ENCODE measurements at regions not wholly inside any gene's neighbourhood (a gene's known extent, or its start where the extent isn't known, plus 50 kb on each side); places are given as distances from the start of the nearest gene placed in this dataset.

DNA sequence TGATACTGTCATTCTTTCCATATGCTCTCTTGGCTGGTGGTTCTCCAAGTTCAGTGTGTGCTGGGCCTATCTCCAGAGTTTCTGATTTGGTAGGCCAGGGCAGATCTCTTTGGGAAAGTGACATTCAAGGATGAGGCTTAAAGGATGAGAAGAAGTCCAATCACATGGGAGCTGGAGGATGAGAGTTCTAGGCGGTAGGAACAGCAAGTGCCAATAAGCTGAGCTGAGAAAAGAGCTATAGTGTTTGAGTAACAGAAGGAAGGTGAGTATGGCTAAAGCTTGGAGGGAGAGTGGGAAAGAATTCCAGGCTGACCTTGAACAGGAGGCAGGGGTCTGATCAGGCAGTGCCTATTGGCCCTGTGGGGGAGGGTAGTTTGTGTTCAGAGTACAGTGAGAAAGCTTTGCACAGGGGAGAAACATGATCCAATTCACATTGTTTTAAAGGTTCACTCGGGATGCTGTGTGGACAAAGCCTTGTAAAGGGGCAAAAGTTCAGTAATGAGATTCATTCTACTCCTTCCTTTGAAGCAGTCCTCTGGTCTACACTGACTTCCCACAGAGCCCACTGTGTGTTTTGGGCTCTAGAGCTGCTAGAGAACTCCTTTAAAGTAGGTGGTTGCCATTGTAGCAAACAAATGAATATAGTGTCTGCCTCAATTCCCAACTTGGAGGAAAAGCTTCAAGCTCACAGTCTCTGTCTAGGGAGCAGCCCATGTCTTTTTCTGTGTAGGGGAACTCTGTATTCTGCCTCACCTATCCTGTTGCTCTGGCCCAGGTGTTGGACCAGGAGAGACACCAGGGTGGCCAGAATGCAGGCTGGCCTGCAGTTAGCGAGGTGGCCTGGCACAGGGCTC lies 81.8 kb downstream of the FASTKD2 start:
- H4K20me1 ChIP-seq (ENCODE audit: control insufficient read depth, insufficient read depth) = no peaks in the 10 kb centered on the region
- H3K4me1 ChIP-seq (ENCODE audit: control insufficient read depth, insufficient read depth, low read length) = no peaks in the 10 kb centered on the region
- no peaks in the 10 kb centered on the region for H3K36me3 ChIP-seq (ENCODE audit: control insufficient read depth in 2 of 2, insufficient read depth in 2 of 2, low read length in 1 of 2)
- TF ChIP-seq KAT2A (conservative IDR thresholded peaks at IDR 0.05; ENCODE audit: control insufficient read depth, low read depth, low read length) (no peak), SUZ12 (IDR thresholded peaks at IDR 0.05; ENCODE audit: unreplicated experiment) (no peak), BCL11A (IDR thresholded peaks at IDR 0.05; ENCODE audit: low read depth, low read length) (no peak)
- TF ChIP-seq, protein P1, sequence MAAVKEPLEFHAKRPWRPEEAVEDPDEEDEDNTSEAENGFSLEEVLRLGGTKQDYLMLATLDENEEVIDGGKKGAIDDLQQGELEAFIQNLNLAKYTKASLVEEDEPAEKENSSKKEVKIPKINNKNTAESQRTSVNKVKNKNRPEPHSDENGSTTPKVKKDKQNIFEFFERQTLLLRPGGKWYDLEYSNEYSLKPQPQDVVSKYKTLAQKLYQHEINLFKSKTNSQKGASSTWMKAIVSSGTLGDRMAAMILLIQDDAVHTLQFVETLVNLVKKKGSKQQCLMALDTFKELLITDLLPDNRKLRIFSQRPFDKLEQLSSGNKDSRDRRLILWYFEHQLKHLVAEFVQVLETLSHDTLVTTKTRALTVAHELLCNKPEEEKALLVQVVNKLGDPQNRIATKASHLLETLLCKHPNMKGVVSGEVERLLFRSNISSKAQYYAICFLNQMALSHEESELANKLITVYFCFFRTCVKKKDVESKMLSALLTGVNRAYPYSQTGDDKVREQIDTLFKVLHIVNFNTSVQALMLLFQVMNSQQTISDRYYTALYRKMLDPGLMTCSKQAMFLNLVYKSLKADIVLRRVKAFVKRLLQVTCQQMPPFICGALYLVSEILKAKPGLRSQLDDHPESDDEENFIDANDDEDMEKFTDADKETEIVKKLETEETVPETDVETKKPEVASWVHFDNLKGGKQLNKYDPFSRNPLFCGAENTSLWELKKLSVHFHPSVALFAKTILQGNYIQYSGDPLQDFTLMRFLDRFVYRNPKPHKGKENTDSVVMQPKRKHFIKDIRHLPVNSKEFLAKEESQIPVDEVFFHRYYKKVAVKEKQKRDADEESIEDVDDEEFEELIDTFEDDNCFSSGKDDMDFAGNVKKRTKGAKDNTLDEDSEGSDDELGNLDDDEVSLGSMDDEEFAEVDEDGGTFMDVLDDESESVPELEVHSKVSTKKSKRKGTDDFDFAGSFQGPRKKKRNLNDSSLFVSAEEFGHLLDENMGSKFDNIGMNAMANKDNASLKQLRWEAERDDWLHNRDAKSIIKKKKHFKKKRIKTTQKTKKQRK (IDR thresholded peaks at IDR 0.05; ENCODE audit: low read depth, low read length) = no peak
- TF ChIP-seq, protein P2, sequence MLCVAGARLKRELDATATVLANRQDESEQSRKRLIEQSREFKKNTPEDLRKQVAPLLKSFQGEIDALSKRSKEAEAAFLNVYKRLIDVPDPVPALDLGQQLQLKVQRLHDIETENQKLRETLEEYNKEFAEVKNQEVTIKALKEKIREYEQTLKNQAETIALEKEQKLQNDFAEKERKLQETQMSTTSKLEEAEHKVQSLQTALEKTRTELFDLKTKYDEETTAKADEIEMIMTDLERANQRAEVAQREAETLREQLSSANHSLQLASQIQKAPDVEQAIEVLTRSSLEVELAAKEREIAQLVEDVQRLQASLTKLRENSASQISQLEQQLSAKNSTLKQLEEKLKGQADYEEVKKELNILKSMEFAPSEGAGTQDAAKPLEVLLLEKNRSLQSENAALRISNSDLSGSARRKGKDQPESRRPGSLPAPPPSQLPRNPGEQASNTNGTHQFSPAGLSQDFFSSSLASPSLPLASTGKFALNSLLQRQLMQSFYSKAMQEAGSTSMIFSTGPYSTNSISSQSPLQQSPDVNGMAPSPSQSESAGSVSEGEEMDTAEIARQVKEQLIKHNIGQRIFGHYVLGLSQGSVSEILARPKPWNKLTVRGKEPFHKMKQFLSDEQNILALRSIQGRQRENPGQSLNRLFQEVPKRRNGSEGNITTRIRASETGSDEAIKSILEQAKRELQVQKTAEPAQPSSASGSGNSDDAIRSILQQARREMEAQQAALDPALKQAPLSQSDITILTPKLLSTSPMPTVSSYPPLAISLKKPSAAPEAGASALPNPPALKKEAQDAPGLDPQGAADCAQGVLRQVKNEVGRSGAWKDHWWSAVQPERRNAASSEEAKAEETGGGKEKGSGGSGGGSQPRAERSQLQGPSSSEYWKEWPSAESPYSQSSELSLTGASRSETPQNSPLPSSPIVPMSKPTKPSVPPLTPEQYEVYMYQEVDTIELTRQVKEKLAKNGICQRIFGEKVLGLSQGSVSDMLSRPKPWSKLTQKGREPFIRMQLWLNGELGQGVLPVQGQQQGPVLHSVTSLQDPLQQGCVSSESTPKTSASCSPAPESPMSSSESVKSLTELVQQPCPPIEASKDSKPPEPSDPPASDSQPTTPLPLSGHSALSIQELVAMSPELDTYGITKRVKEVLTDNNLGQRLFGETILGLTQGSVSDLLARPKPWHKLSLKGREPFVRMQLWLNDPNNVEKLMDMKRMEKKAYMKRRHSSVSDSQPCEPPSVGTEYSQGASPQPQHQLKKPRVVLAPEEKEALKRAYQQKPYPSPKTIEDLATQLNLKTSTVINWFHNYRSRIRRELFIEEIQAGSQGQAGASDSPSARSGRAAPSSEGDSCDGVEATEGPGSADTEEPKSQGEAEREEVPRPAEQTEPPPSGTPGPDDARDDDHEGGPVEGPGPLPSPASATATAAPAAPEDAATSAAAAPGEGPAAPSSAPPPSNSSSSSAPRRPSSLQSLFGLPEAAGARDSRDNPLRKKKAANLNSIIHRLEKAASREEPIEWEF (IDR thresholded peaks at IDR 0.05; ENCODE audit: insufficient replicate concordance, low read depth, low read length) = no peak
- BruUV-seq (replicated peaks) = no TSS peak
- FAIRE-seq (no peak), ATAC-seq (no peak), DNase-seq (ENCODE audit: low read depth, low spot score) (no peak)
- H3K9me3 ChIP-seq (replicated peaks; ENCODE audit: control insufficient read depth, insufficient read depth, low read length) = no peaks in the 10 kb centered on the region
- no peak overlapping the region for H3K27ac ChIP-seq (ENCODE audit: control insufficient read depth, insufficient read depth)
- WGBS (ENCODE audit: insufficient coverage, insufficient replicate concordance, low lambda C conversion rate, missing lambda C conversion rate) = 41% methylated on average over 3 of the region's 3 CpGs
- no peak overlapping the region for H3K4me2 ChIP-seq (ENCODE audit: control insufficient read depth, insufficient read depth)
- no peaks in the 10 kb centered on the region for H3K27me3 ChIP-seq (replicated peaks in 1 of 2; ENCODE audit: control insufficient read depth in 2 of 2, insufficient read depth in 2 of 2, low read length in 1 of 2)
- H2AFZ ChIP-seq (ENCODE audit: control insufficient read depth, low read depth, low read length) = no peak overlapping the region
- in situ Hi-C loops (cut with MboI) (no loop called here), intact Hi-C loops (cut with micrococcal nuclease; ENCODE audit: unreplicated experiment) (no loop called here)
- RAD21 ChIA-PET (ENCODE audit: unreplicated experiment) = no interaction called here
- CTCF ChIA-PET = no interaction called here
- POLR2A ChIA-PET = no interaction called here
- SMC1A ChIA-PET (ENCODE audit: uncharacterized antibody, unreplicated experiment) = interaction anchor here (1.4 kb wide), 1 partner anchor 14 kb away, joined by 5 read pairs; no protein-coding TSS in a partner anchor
- no peak overlapping the region for H3K9ac ChIP-seq (ENCODE audit: control insufficient read depth, insufficient read depth, low read length)
- H3K79me2 ChIP-seq (ENCODE audit: control insufficient read depth, insufficient read depth, low read length) = no peaks in the 10 kb centered on the region
- H3K4me3 ChIP-seq = no peak overlapping the region

All from GM12878 (cell line).